HEK293 (cell line): ENCODE measurements at regions not wholly inside any gene's neighbourhood (a gene's known extent, or its start where the extent isn't known, plus 50 kb on each side); places are given as distances from the start of the nearest gene placed in this dataset.

Source experiments
- BCL11B ChIP-seq: fragments of 450-650 bp; formaldehyde crosslinking; IDR thresholded peaks from 2 replicates; pipeline ENCODE4 v1.5.1; 2016; ENCODE audit warnings: low read depth, missing biosample characterization, missing genetic modification characterization
- GLI4 ChIP-seq: fragments of 450-650 bp; formaldehyde crosslinking; IDR thresholded peaks from 2 replicates; pipeline ENCODE4 v1.5.1; 2016; ENCODE audit warnings: missing biosample characterization, missing genetic modification characterization
- IKZF3 ChIP-seq: fragments of 450-650 bp; IDR thresholded peaks from 2 replicates; pipeline ENCODE4 v1.5.0; 2018; ENCODE audit warnings: missing biosample characterization, mild to moderate bottlenecking, missing genetic modification characterization, moderate library complexity
- MEIS1 ChIP-seq: sonication (generic); formaldehyde crosslinking; IDR thresholded peaks from 2 replicates; pipeline ENCODE4 v1.8.1; 2022; ENCODE audit warnings: missing genetic modification reagents, mild to moderate bottlenecking, borderline replicate concordance
- MYNN ChIP-seq: fragments of 450-650 bp; formaldehyde crosslinking; IDR thresholded peaks from 2 replicates; pipeline ENCODE4 v1.5.1; 2016; ENCODE audit warnings: missing biosample characterization, missing genetic modification characterization, borderline replicate concordance
- SP3 ChIP-seq: fragments of 450-650 bp; formaldehyde crosslinking; IDR thresholded peaks from 2 replicates; pipeline ENCODE4 v1.5.1; 2016; ENCODE audit warnings: missing biosample characterization, missing genetic modification characterization
- ZBTB21 ChIP-seq: fragments of 450-650 bp; formaldehyde crosslinking; IDR thresholded peaks from 2 replicates; pipeline ENCODE4 v1.5.1; 2017; ENCODE audit warnings: missing biosample characterization, missing genetic modification characterization
- ZBTB8A ChIP-seq: fragments of 450-650 bp; formaldehyde crosslinking; IDR thresholded peaks from 2 replicates; pipeline ENCODE4 v1.5.1; 2016; ENCODE audit warnings: missing biosample characterization, missing genetic modification characterization
- ZFHX2 ChIP-seq: fragments of 450-650 bp; formaldehyde crosslinking; conservative IDR thresholded peaks from 2 replicates; pipeline ENCODE4 v1.5.1; 2016; ENCODE audit warnings: missing biosample characterization, missing genetic modification characterization
- ZNF132 ChIP-seq: fragments of 450-650 bp; formaldehyde crosslinking; IDR thresholded peaks from 2 replicates; pipeline ENCODE4 v1.5.1; 2017; ENCODE audit warnings: missing biosample characterization, missing genetic modification characterization, borderline replicate concordance
- ZNF133 ChIP-seq: fragments of 450-650 bp; formaldehyde crosslinking; IDR thresholded peaks from 2 replicates; pipeline ENCODE4 v1.5.1; 2016; ENCODE audit warnings: missing biosample characterization, missing genetic modification characterization
- ZNF138 ChIP-seq: fragments of 450-650 bp; formaldehyde crosslinking; IDR thresholded peaks from 2 replicates; pipeline ENCODE4 v1.5.1; 2016; ENCODE audit warnings: missing biosample characterization, missing genetic modification characterization, borderline replicate concordance
- ZNF140 ChIP-seq: fragments of 450-650 bp; formaldehyde crosslinking; IDR thresholded peaks from 2 replicates; pipeline ENCODE4 v1.5.1; 2016; ENCODE audit warnings: missing biosample characterization, missing genetic modification characterization
- ZNF16 ChIP-seq: fragments of 450-650 bp; formaldehyde crosslinking; IDR thresholded peaks from 2 replicates; pipeline ENCODE4 v1.5.1; 2016; ENCODE audit warnings: low read depth, missing biosample characterization, missing genetic modification characterization
- ZNF184 ChIP-seq: fragments of 450-650 bp; IDR thresholded peaks from 2 replicates; pipeline ENCODE4 v1.5.1; 2018; ENCODE audit warnings: missing biosample characterization, mild to moderate bottlenecking, missing genetic modification characterization
- ZNF354C ChIP-seq: fragments of 450-650 bp; formaldehyde crosslinking; IDR thresholded peaks from 2 replicates; pipeline ENCODE4 v1.5.1; 2016; ENCODE audit warnings: missing biosample characterization, missing genetic modification characterization, low read depth, borderline replicate concordance
- ZNF37A ChIP-seq: fragments of 450-650 bp; IDR thresholded peaks from 2 replicates; pipeline ENCODE4 v1.5.1; 2018; ENCODE audit warnings: missing biosample characterization, missing genetic modification characterization
- ZNF433 ChIP-seq: fragments of 450-650 bp; formaldehyde crosslinking; IDR thresholded peaks from 2 replicates; pipeline ENCODE4 v1.5.1; 2016; ENCODE audit warnings: missing biosample characterization, missing genetic modification characterization, low read depth
- ZNF529 ChIP-seq: fragments of 450-650 bp; formaldehyde crosslinking; IDR thresholded peaks from 2 replicates; pipeline ENCODE4 v1.5.1; 2017; ENCODE audit warnings: missing genetic modification characterization, missing biosample characterization; ENCODE audit not compliant: insufficient replicate concordance
- ZNF555 ChIP-seq: fragments of 450-650 bp; formaldehyde crosslinking; conservative IDR thresholded peaks from 2 replicates; pipeline ENCODE4 v1.5.1; 2017; ENCODE audit warnings: missing biosample characterization, mild to moderate bottlenecking, missing genetic modification characterization, inconsistent platforms
- ZNF571 ChIP-seq: fragments of 450-650 bp; formaldehyde crosslinking; IDR thresholded peaks from 2 replicates; pipeline ENCODE4 v1.5.0; 2017; ENCODE audit warnings: missing biosample characterization, missing genetic modification characterization
- ZNF600 ChIP-seq: fragments of 450-650 bp; formaldehyde crosslinking; IDR thresholded peaks from 2 replicates; pipeline ENCODE4 v1.5.1; 2016; ENCODE audit warnings: missing biosample characterization, missing genetic modification characterization
- ZNF664 ChIP-seq: fragments of 450-650 bp; formaldehyde crosslinking; IDR thresholded peaks from 2 replicates; pipeline ENCODE4 v1.5.1; 2016; ENCODE audit warnings: missing biosample characterization, missing genetic modification characterization
- ZNF670 ChIP-seq: fragments of 450-650 bp; formaldehyde crosslinking; IDR thresholded peaks from 2 replicates; pipeline ENCODE4 v1.5.1; 2016; ENCODE audit warnings: missing biosample characterization, missing genetic modification characterization, low read depth
- ZNF768 ChIP-seq: fragments of 450-650 bp; formaldehyde crosslinking; IDR thresholded peaks from 2 replicates; pipeline ENCODE4 v1.5.1; 2018; ENCODE audit warnings: missing biosample characterization, mild to moderate bottlenecking, missing genetic modification characterization
- ZNF777 ChIP-seq: fragments of 450-650 bp; formaldehyde crosslinking; IDR thresholded peaks from 2 replicates; pipeline ENCODE4 v1.5.1; 2017; ENCODE audit warnings: missing biosample characterization, missing genetic modification characterization, borderline replicate concordance
- ZNF843 ChIP-seq: fragments of 450-650 bp; formaldehyde crosslinking; IDR thresholded peaks from 2 replicates; pipeline ENCODE4 v1.5.1; 2016; ENCODE audit warnings: missing biosample characterization, missing genetic modification characterization
- ZSCAN16 ChIP-seq: fragments of 450-650 bp; formaldehyde crosslinking; IDR thresholded peaks from 2 replicates; pipeline ENCODE4 v1.5.1; 2016; ENCODE audit warnings: missing biosample characterization, missing genetic modification characterization
- ZSCAN30 ChIP-seq: fragments of 450-650 bp; IDR thresholded peaks from 2 replicates; pipeline ENCODE4 v1.5.1; 2018; ENCODE audit warnings: missing biosample characterization, mild to moderate bottlenecking, missing genetic modification characterization, moderate library complexity
- TF ChIP-seq, protein P1 (sequence below): fragments of 450-650 bp; formaldehyde crosslinking; IDR thresholded peaks from 2 replicates; pipeline ENCODE4 v1.5.1; 2016; ENCODE audit warnings: missing biosample characterization, missing genetic modification characterization
- TF ChIP-seq, protein P2 (sequence below): fragments of 450-650 bp; formaldehyde crosslinking; IDR thresholded peaks from 2 replicates; pipeline ENCODE4 v1.5.1; 2017; ENCODE audit warnings: missing biosample characterization, missing genetic modification characterization
- TF ChIP-seq, protein P3 (sequence below): fragments of 450-650 bp; formaldehyde crosslinking; optimal IDR thresholded peaks from 2 replicates; pipeline ENCODE3; 2016; ENCODE audit warnings: missing biosample characterization, mild to moderate bottlenecking, missing genetic modification characterization
- TF ChIP-seq, protein P4 (sequence below): fragments of 450-650 bp; formaldehyde crosslinking; IDR thresholded peaks from 2 replicates; pipeline ENCODE4 v1.5.1; 2016; ENCODE audit warnings: missing biosample characterization, missing genetic modification characterization

DNA sequence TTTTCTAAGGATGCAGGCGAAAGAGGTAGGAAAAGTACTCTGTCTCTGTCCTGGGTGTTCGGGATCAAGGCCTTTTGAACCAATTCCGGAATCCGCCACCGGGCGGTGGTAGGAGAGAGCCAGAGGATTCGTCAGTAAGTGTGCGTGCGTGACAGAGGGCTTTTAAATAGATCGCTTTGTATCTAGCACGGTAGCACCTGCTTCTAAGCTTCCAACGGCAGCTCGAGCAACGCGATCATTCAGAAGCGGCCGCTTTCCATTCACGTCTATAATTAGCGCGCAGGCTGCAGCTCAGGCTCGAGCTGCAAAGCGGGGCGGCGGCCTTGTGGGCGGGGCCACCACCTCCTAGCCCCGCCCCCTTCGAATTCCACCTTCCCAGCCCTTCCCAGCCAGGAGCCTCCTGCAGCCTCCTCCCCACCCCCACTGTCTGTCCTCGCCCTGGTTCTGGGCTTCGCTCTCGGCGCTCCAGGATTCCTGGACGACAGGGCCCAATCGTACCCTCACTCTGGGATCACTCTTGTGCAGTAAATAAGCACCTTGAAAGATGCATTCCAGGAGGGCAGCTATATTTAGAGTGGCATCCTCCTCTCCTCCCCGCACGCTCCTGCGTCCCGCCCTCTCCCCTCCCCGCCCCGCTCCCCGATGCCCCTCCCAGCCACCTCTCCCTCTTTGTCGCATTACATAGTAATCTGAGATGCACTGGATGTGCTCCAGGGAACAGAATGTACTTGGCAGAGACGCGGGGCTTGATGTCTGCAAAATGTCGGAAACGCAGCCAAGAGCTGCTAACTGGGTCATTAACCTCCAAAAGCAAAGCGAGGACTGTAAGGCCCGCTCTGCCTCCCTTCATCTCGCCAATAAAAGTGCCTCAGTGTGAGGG, 224.1 kb upstream of the TPRG1 start (continued):
- TF ChIP-seq, protein P1, sequence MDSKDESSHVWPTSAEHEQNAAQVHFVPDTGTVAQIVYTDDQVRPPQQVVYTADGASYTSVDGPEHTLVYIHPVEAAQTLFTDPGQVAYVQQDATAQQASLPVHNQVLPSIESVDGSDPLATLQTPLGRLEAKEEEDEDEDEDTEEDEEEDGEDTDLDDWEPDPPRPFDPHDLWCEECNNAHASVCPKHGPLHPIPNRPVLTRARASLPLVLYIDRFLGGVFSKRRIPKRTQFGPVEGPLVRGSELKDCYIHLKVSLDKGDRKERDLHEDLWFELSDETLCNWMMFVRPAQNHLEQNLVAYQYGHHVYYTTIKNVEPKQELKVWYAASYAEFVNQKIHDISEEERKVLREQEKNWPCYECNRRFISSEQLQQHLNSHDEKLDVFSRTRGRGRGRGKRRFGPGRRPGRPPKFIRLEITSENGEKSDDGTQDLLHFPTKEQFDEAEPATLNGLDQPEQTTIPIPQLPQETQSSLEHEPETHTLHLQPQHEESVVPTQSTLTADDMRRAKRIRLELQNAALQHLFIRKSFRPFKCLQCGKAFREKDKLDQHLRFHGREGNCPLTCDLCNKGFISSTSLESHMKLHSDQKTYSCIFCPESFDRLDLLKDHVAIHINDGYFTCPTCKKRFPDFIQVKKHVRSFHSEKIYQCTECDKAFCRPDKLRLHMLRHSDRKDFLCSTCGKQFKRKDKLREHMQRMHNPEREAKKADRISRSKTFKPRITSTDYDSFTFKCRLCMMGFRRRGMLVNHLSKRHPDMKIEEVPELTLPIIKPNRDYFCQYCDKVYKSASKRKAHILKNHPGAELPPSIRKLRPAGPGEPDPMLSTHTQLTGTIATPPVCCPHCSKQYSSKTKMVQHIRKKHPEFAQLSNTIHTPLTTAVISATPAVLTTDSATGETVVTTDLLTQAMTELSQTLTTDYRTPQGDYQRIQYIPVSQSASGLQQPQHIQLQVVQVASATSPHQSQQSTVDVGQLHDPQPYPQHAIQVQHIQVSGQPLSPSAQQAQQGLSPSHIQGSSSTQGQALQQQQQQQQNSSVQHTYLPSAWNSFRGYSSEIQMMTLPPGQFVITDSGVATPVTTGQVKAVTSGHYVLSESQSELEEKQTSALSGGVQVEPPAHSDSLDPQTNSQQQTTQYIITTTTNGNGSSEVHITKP (tag by site-specific recombination) = peak; percentile 29; the same call in 1 of the 2 replicates
- no peak for TF ChIP-seq ZNF16 (tag by site-specific recombination)
- TF ChIP-seq ZNF37A (tag by site-specific recombination) = no peak
- no peak; the same call in 1 of the 2 replicates for TF ChIP-seq ZBTB8A
- TF ChIP-seq ZNF555 = no peak
- TF ChIP-seq ZNF664 (tag by site-specific recombination) = no peak
- TF ChIP-seq SP3 = peak; percentile 81
- no peak for TF ChIP-seq ZNF433 (tag by site-specific recombination)
- no peak for TF ChIP-seq ZSCAN16 (tag by site-specific recombination)
- TF ChIP-seq MEIS1 = no peak
- no peak for TF ChIP-seq MYNN (tag by site-specific recombination)
- TF ChIP-seq, protein P2, sequence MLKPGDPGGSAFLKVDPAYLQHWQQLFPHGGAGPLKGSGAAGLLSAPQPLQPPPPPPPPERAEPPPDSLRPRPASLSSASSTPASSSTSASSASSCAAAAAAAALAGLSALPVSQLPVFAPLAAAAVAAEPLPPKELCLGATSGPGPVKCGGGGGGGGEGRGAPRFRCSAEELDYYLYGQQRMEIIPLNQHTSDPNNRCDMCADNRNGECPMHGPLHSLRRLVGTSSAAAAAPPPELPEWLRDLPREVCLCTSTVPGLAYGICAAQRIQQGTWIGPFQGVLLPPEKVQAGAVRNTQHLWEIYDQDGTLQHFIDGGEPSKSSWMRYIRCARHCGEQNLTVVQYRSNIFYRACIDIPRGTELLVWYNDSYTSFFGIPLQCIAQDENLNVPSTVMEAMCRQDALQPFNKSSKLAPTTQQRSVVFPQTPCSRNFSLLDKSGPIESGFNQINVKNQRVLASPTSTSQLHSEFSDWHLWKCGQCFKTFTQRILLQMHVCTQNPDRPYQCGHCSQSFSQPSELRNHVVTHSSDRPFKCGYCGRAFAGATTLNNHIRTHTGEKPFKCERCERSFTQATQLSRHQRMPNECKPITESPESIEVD (tag by site-specific recombination) = no peak
- no peak for TF ChIP-seq ZNF132 (tag by site-specific recombination)
- no peak for TF ChIP-seq ZNF768 (tag by site-specific recombination)
- TF ChIP-seq, protein P3, sequence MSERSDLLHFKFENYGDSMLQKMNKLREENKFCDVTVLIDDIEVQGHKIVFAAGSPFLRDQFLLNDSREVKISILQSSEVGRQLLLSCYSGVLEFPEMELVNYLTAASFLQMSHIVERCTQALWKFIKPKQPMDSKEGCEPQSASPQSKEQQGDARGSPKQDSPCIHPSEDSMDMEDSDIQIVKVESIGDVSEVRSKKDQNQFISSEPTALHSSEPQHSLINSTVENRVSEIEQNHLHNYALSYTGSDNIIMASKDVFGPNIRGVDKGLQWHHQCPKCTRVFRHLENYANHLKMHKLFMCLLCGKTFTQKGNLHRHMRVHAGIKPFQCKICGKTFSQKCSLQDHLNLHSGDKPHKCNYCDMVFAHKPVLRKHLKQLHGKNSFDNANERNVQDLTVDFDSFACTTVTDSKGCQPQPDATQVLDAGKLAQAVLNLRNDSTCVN (tag by site-specific recombination) = peak; percentile 30
- TF ChIP-seq ZNF670 (tag by site-specific recombination) = no peak
- TF ChIP-seq GLI4 = no peak
- no peak for TF ChIP-seq ZBTB21 (tag by site-specific recombination)
- TF ChIP-seq ZNF184 (tag by site-specific recombination) = no peak
- no peak for TF ChIP-seq ZNF133 (tag by site-specific recombination)
- no peak for TF ChIP-seq BCL11B (tag by site-specific recombination)
- no peak for TF ChIP-seq ZNF138 (tag by site-specific recombination)
- TF ChIP-seq ZNF571 = no peak
- TF ChIP-seq ZSCAN30 (tag by site-specific recombination) = peak; percentile 76; the same call in 1 of the 2 replicates
- TF ChIP-seq ZFHX2 = no peak
- peak; percentile 98 for TF ChIP-seq IKZF3
- TF ChIP-seq ZNF529 (tag by site-specific recombination) = no peak
- TF ChIP-seq ZNF354C (tag by site-specific recombination) = no peak
- TF ChIP-seq, protein P4, sequence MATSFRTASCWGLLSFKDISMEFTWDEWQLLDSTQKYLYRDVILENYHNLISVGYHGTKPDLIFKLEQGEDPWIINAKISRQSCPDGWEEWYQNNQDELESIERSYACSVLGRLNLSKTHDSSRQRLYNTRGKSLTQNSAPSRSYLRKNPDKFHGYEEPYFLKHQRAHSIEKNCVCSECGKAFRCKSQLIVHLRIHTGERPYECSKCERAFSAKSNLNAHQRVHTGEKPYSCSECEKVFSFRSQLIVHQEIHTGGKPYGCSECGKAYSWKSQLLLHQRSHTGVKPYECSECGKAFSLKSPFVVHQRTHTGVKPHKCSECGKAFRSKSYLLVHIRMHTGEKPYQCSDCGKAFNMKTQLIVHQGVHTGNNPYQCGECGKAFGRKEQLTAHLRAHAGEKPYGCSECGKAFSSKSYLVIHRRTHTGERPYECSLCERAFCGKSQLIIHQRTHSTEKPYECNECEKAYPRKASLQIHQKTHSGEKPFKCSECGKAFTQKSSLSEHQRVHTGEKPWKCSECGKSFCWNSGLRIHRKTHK (tag by site-specific recombination) = no peak
- TF ChIP-seq ZNF843 (tag by site-specific recombination) = 0 out of 2 replicates have a peak, but pooled peaks have one; percentile 3
- peak; percentile 88 for TF ChIP-seq ZNF600 (tag by site-specific recombination)
- no peak for TF ChIP-seq ZNF140 (tag by site-specific recombination)
- no peak; the same call in 1 of the 2 replicates for TF ChIP-seq ZNF777 (tag by site-specific recombination)
